ENCODE measurements at regions not wholly inside any gene's neighbourhood (a gene's known extent, or its start where the extent isn't known, plus 50 kb on each side); places are given as distances from the start of the nearest gene placed in this dataset.

- no peak for TF ChIP-seq CTCF (IDR thresholded peaks at IDR 0.05; ENCODE audit: unreplicated experiment in 3 of 3)
- Mint-ChIP-seq H3K4me3 (no peak overlapping the region), H3K27me3 (ENCODE audit: low read depth) (no peaks in the 10 kb centered on the region), H3K9me3 (no peaks in the 10 kb centered on the region), H3K4me1 (peaks cover 40% of the 10 kb centered on the region), H3K27ac (peak overlapping the region in 1 of 3 experiments; percentile 80), H3K36me3 (ENCODE audit: low read depth) (no peaks in the 10 kb centered on the region)
Measured at GRCh38 chr13:24073657-24074056, 86.9 kb upstream of the SPATA13 start.

DNA sequence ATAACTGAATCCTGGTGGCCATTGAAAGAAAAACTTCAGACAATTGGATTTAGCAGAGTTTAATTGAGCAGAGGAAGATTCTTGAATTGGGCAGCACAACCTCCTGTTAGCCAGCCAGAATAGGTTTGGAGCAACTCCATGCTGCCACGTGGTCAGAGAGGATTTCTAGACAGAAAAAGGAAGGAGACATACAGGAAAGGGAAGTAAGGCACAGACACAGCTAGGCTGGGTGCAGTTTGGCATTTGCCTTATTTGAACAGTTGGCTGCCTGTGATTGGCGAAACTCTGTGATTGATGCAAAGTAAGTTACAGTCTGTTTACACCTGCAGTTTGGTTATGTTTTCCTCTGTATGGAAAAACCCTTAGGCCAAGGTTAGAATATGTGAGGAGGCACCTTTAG lies 85.8 kb upstream of the SPATA13 start:
- peak overlapping the region; percentile 10 to 80 (median 37) for H3K27ac Mint-ChIP-seq

GRCh38 chr13:24075137-24075975 lies 85.2 kb upstream of the SPATA13 start:
- Mint-ChIP-seq H3K27ac (peak overlapping the region; percentile 81 to 89 (median 88)), H3K36me3 (ENCODE audit: low read depth) (no peaks in the 10 kb centered on the region), H3K9me3 (no peaks in the 10 kb centered on the region), H3K4me3 (no peak overlapping the region), H3K27me3 (ENCODE audit: low read depth) (no peaks in the 10 kb centered on the region), H3K4me1 (peaks cover 49% of the 10 kb centered on the region)
- no peak for TF ChIP-seq CTCF (IDR thresholded peaks at IDR 0.05; ENCODE audit: unreplicated experiment in 3 of 3)

More for the DNA sequence above, 85.8 kb upstream of the SPATA13 start:
- H3K36me3 Mint-ChIP-seq (ENCODE audit: low read depth) = no peaks in the 10 kb centered on the region
- H3K27me3 Mint-ChIP-seq (ENCODE audit: low read depth) = no peaks in the 10 kb centered on the region
- H3K4me1 Mint-ChIP-seq = peaks cover 43% of the 10 kb centered on the region
- H3K4me3 Mint-ChIP-seq = no peak overlapping the region
- TF ChIP-seq CTCF (IDR thresholded peaks at IDR 0.05; ENCODE audit: unreplicated experiment in 3 of 3) = no peak
- H3K9me3 Mint-ChIP-seq = no peaks in the 10 kb centered on the region

DNA sequence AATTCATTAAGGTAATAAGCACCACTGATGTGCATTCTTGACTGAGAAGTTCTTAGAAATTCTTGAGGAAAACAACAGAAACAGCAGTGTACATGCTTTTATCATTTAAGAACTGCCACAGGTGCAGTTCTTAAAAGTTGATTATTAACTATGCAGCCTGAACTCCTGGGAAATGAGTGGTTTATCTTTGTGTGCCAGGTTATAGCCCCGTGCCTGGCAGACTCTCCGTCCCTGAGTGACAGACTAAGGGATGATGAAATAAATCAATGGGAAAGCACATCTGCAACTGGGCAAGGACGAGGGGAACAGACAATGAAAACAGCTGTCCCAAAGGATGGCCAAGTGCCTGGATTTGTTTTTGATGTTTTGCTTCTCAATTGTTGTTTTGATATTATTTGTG lies 84.4 kb upstream of the SPATA13 start:
- peak overlapping the region in 1 of 3 experiments; percentile 21 for H3K4me3 Mint-ChIP-seq

GRCh38 chr13:24076636-24077035 lies 83.9 kb upstream of the SPATA13 start:
- no peaks in the 10 kb centered on the region for H3K27me3 Mint-ChIP-seq (ENCODE audit: low read depth)
- H3K4me3 Mint-ChIP-seq = no peak overlapping the region
- H3K4me1 Mint-ChIP-seq = peaks cover 42% of the 10 kb centered on the region
- H3K27ac Mint-ChIP-seq = peak overlapping the region; percentile 81 to 89 (median 88)
- no peak for TF ChIP-seq CTCF (IDR thresholded peaks at IDR 0.05; ENCODE audit: unreplicated experiment in 3 of 3)
- no peaks in the 10 kb centered on the region for H3K36me3 Mint-ChIP-seq (ENCODE audit: low read depth)
- H3K9me3 Mint-ChIP-seq = no peaks in the 10 kb centered on the region

More for the DNA sequence above, 84.4 kb upstream of the SPATA13 start:
- no peak for TF ChIP-seq CTCF (IDR thresholded peaks at IDR 0.05; ENCODE audit: unreplicated experiment in 3 of 3)
- Mint-ChIP-seq H3K27ac (peak overlapping the region; percentile 81 to 89 (median 88)), H3K9me3 (no peaks in the 10 kb centered on the region), H3K4me1 (peaks cover 45% of the 10 kb centered on the region), H3K27me3 (ENCODE audit: low read depth) (no peaks in the 10 kb centered on the region), H3K36me3 (ENCODE audit: low read depth) (no peaks in the 10 kb centered on the region)

DNA sequence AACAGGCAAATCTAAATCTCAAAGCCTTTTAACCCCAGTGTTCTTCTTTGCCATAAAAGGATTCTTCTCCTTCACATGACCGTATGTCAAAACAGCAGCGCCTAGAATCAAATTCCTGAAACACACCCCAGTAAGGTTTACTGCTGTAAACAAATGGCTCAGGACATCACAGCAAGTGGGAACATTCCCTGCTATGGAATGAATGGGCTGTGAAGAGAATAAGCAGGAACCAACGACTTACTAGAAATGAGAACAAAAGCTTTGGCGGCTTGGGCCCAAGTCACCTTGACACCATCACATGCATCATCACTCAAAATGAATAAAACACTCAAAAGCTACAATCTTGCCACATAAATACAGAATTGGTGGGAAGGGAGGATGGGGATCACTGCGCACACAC lies 80.4 kb upstream of the SPATA13 start:
- peak overlapping the region in 1 of 3 experiments; percentile 60 for H3K27ac Mint-ChIP-seq
- H3K27me3 Mint-ChIP-seq (ENCODE audit: low read depth) = peaks cover 4% of the 10 kb centered on the region
- no peak overlapping the region for H3K4me3 Mint-ChIP-seq
- peaks cover 42% of the 10 kb centered on the region for H3K4me1 Mint-ChIP-seq
- no peaks in the 10 kb centered on the region for H3K9me3 Mint-ChIP-seq
- no peaks in the 10 kb centered on the region for H3K36me3 Mint-ChIP-seq (ENCODE audit: low read depth)
- no peak for TF ChIP-seq CTCF (IDR thresholded peaks at IDR 0.05; ENCODE audit: unreplicated experiment in 3 of 3)
